GM19438 (cell line): ENCODE measurements at regions not wholly inside any gene's neighbourhood (a gene's known extent, or its start where the extent isn't known, plus 50 kb on each side); places are given as distances from the start of the nearest gene placed in this dataset.

ENCODE experiments used
- ATAC-seq: cut with Tn5 transposase; IDR thresholded peaks from one replicate; pipeline ENCODE4 v1.9.1; 2021; ENCODE audit warnings: low read depth; ENCODE audit not compliant: unreplicated experiment

GRCh38 chr12:17695495-17695894 is 394.5 kb downstream of the RERGL start:
- no peak for ATAC-seq

GRCh38 chr12:17691369-17691768 is 398.6 kb downstream of the RERGL start:
- ATAC-seq: no peak

- ATAC-seq: no peak
Measured at GRCh38 chr12:17680220-17680619, 409.8 kb downstream of the RERGL start.

- no peak for ATAC-seq
Measured at GRCh38 chr12:17666641-17667324, 423.2 kb downstream of the RERGL start.

GRCh38 chr12:17665839-17666238 is 424.2 kb downstream of the RERGL start:
- no peak for ATAC-seq

GRCh38 chr12:17661250-17661649 is 428.7 kb downstream of the RERGL start:
- ATAC-seq: no peak

GRCh38 chr12:17652436-17652835 is 437.6 kb downstream of the RERGL start:
- no peak for ATAC-seq

GRCh38 chr12:17642340-17642650 is 447.7 kb downstream of the RERGL start:
- no peak for ATAC-seq

GRCh38 chr12:17640615-17641014 is 449.4 kb downstream of the RERGL start:
- no peak for ATAC-seq

- ATAC-seq: no peak
Measured at GRCh38 chr12:17618831-17619230, 471.2 kb downstream of the RERGL start.

- ATAC-seq: no peak
Measured at GRCh38 chr12:17609701-17610100, 480.3 kb downstream of the RERGL start.

GRCh38 chr12:17609153-17609552 is 480.8 kb downstream of the RERGL start:
- no peak for ATAC-seq

GRCh38 chr12:17595111-17595510 is 494.9 kb downstream of the RERGL start:
- ATAC-seq: no peak

- ATAC-seq: no peak
Measured at GRCh38 chr12:17593715-17594406, 496.1 kb downstream of the RERGL start.

- ATAC-seq: no peak
Measured at GRCh38 chr12:17592472-17592871, 497.5 kb downstream of the RERGL start.

GRCh38 chr12:17591005-17591681 is 498.9 kb downstream of the RERGL start:
- no peak for ATAC-seq

GRCh38 chr12:17588968-17589367 is 501.0 kb downstream of the RERGL start:
- ATAC-seq: no peak

- no peak for ATAC-seq
Measured at GRCh38 chr12:17579205-17580026, 510.6 kb downstream of the RERGL start.

- no peak for ATAC-seq
Measured at GRCh38 chr12:17577405-17577804, 512.6 kb downstream of the RERGL start.

GRCh38 chr12:17572250-17572649 is 517.7 kb downstream of the RERGL start:
- ATAC-seq: no peak

- ATAC-seq: no peak
Measured at GRCh38 chr12:17571047-17571446, 518.9 kb downstream of the RERGL start.
